GM12891 (cell line): ENCODE measurements at regions not wholly inside any gene's neighbourhood (a gene's known extent, or its start where the extent isn't known, plus 50 kb on each side); places are given as distances from the start of the nearest gene placed in this dataset.

ENCODE experiments used
- PAX5 ChIP-seq: IDR thresholded peaks from 2 replicates; pipeline ENCODE4 v1.6.1; 2011; ENCODE audit warnings: low read length, moderate library complexity, mild to moderate bottlenecking; ENCODE audit not compliant: insufficient read depth, severe bottlenecking
- POLR2A ChIP-seq: IDR thresholded peaks from 2 replicates; pipeline ENCODE4 v1.6.1; 2011; ENCODE audit warnings: low read depth, low read length, control low read depth
- POLR2AphosphoS5 ChIP-seq: IDR thresholded peaks from 2 replicates; pipeline ENCODE4 v1.6.1; 2011; ENCODE audit warnings: low read depth, low read length, control low read depth
- SPI1 ChIP-seq: IDR thresholded peaks from 2 replicates; pipeline ENCODE4 v1.6.1; 2011; ENCODE audit warnings: low read depth, low read length, control low read depth
- TAF1 ChIP-seq: IDR thresholded peaks from 2 replicates; pipeline ENCODE4 v1.6.1; 2011; ENCODE audit warnings: low read depth, low read length, control low read depth

GRCh38 chr1:100607628-100608240 is 69.8 kb downstream of the GPR88 start:
- TF ChIP-seq POLR2A = no peak
- no peak for TF ChIP-seq POLR2AphosphoS5
- no peak for TF ChIP-seq SPI1
- no peak for TF ChIP-seq TAF1
- TF ChIP-seq PAX5 = no peak
